NCI-H774 (cell line): ENCODE measurements at regions not wholly inside any gene's neighbourhood (a gene's known extent, or its start where the extent isn't known, plus 50 kb on each side); places are given as distances from the start of the nearest gene placed in this dataset.

Experiments
- DNase-seq: peaks from one replicate; lab custom pipeline; 2025; lab: John Stamatoyannopoulos, UW

GRCh38 chr10:131691481-131692090, 209.2 kb upstream of the PPP2R2D start:
- DNase-seq: no peak

GRCh38 chr10:131692176-131692575, 208.6 kb upstream of the PPP2R2D start:
- no peak for DNase-seq

GRCh38 chr10:131692686-131693334, 208.0 kb upstream of the PPP2R2D start:
- no peak for DNase-seq

GRCh38 chr10:131693766-131694165, 207.0 kb upstream of the PPP2R2D start:
- no peak for DNase-seq

GRCh38 chr10:131694168-131694780, 206.5 kb upstream of the PPP2R2D start:
- DNase-seq: no peak

- no peak for DNase-seq
Measured at GRCh38 chr10:131694781-131695495, 205.9 kb upstream of the PPP2R2D start.

GRCh38 chr10:131695496-131696165, 205.2 kb upstream of the PPP2R2D start:
- no peak for DNase-seq

- no peak for DNase-seq
Measured at GRCh38 chr10:131697476-131698128, 203.2 kb upstream of the PPP2R2D start.

GRCh38 chr10:131698232-131698631, 202.6 kb upstream of the PPP2R2D start:
- DNase-seq: no peak

- DNase-seq: no peak
Measured at GRCh38 chr10:131698986-131699385, 201.8 kb upstream of the PPP2R2D start.

GRCh38 chr10:131700032-131700431, 200.8 kb upstream of the PPP2R2D start:
- no peak for DNase-seq

GRCh38 chr10:131700506-131700905, 200.3 kb upstream of the PPP2R2D start:
- DNase-seq: no peak

GRCh38 chr10:131701131-131701947, 199.5 kb upstream of the PPP2R2D start:
- DNase-seq: no peak

GRCh38 chr10:131702531-131703356, 198.1 kb upstream of the PPP2R2D start:
- DNase-seq: no peak

GRCh38 chr10:131703541-131703940, 197.3 kb upstream of the PPP2R2D start:
- DNase-seq: no peak

GRCh38 chr10:131703941-131704340, 196.9 kb upstream of the PPP2R2D start:
- no peak for DNase-seq

- DNase-seq: no peak
Measured at GRCh38 chr10:131706476-131706875, 194.3 kb upstream of the PPP2R2D start.

GRCh38 chr10:131706952-131707351, 193.9 kb upstream of the PPP2R2D start:
- no peak for DNase-seq

- DNase-seq: no peak
Measured at GRCh38 chr10:131708225-131708880, 192.5 kb upstream of the PPP2R2D start.
